Calu3 (cell line): ENCODE measurements at regions not wholly inside any gene's neighbourhood (a gene's known extent, or its start where the extent isn't known, plus 50 kb on each side); places are given as distances from the start of the nearest gene placed in this dataset.

ENCODE experiments used
- BruUV-seq: library from RNA; stranded (reverse); fragments of 400-500 nt; replicated peaks from 2 replicates; lab custom pipeline; 2021; lab: Mats Ljungman, UMichigan
- CTCF ChIA-PET: fragments of 300-600 bp; sonication (Branson Sonifier 250); formaldehyde crosslinking; loops from one replicate; lab custom pipeline; 2022; ENCODE audit warnings: antibody characterized with exemption; lab: Charles Lee
- DNase-seq: peaks from one replicate; pipeline ENCODE4 v3.0.0; 2022
- H3K27ac Mint-ChIP-seq: one replicate; pipeline ENCODE4 v1.8.0; 2022; ENCODE audit warnings: mixed read lengths; ENCODE audit not compliant: unreplicated experiment
- H3K27me3 Mint-ChIP-seq: one replicate; pipeline ENCODE4 v1.8.0; 2022; ENCODE audit warnings: mixed read lengths; ENCODE audit not compliant: unreplicated experiment
- H3K36me3 Mint-ChIP-seq: one replicate; pipeline ENCODE4 v1.8.0; 2022; ENCODE audit warnings: mild to moderate bottlenecking, moderate library complexity, mixed read lengths; ENCODE audit not compliant: insufficient read depth, unreplicated experiment
- H3K4me1 Mint-ChIP-seq: one replicate; pipeline ENCODE4 v1.8.0; 2022; ENCODE audit warnings: mild to moderate bottlenecking, low read depth, mixed read lengths; ENCODE audit not compliant: unreplicated experiment
- H3K4me3 Mint-ChIP-seq: one replicate; pipeline ENCODE4 v1.8.0; 2022; ENCODE audit warnings: mild to moderate bottlenecking, low read depth, moderate library complexity, mixed read lengths; ENCODE audit not compliant: unreplicated experiment
- H3K9me3 Mint-ChIP-seq: one replicate; pipeline ENCODE4 v1.8.0; 2022; ENCODE audit warnings: low read depth, mixed read lengths; ENCODE audit not compliant: unreplicated experiment
- CTCF ChIP-seq: fragments of 200-600 bp; IDR thresholded peaks from one replicate; pipeline ENCODE4 v1.8.0; 2022; ENCODE audit warnings: antibody characterized with exemption; ENCODE audit not compliant: unreplicated experiment
- intact Hi-C: fragments of 100-400 bp; cut with micrococcal nuclease; formaldehyde crosslinking; loops from one replicate; pipeline ENCODE4 v1.10.0; 2022; ENCODE audit not compliant: unreplicated experiment

DNA sequence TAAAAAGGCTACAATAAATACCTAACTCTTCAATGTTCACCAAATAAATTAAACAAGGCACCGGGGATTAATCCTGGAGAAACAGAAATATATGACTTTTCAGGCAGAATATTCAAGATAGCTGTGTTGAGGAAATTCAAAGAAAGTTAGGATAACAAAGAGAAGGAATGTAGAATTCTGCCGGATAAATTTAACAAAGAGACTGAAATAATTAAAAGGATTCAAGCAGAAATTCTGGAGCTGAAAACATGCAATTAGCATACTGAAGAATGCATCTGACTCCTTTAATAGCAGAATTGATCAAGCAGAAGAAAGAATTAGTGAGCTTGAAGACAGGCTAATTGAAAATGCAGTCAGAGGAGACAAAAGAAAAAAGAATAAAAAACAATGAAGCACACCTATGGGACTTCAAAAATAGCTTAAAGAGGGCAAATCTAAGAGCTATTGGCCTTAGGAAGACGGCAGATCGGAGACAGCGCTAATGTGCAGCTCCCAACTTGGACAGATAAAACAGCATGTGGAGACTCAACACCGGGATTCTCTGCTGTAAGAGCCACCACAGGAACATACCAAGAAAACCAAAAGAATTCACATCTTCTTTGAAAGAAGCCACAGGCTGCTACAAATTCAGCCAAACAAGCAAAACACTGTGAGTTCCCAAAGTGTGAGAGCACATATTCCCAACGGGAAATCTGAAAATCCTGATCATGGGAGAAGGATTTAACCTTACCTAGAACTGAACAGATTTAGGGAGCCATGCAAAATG is 1290.9 kb downstream of the PCDH18 start:
- no peaks in the 10 kb centered on the region for H3K36me3 Mint-ChIP-seq
- CTCF ChIA-PET = no interaction called here
- BruUV-seq = no TSS peak
- no peak for DNase-seq
- intact Hi-C loops = no loop called here
- no peak for TF ChIP-seq CTCF
- peaks cover under 1% of the 10 kb centered on the region for H3K9me3 Mint-ChIP-seq
- H3K27me3 Mint-ChIP-seq = no peaks in the 10 kb centered on the region
- no peak overlapping the region for H3K4me3 Mint-ChIP-seq
- H3K27ac Mint-ChIP-seq = no peak overlapping the region
- H3K4me1 Mint-ChIP-seq = no peaks in the 10 kb centered on the region

DNA sequence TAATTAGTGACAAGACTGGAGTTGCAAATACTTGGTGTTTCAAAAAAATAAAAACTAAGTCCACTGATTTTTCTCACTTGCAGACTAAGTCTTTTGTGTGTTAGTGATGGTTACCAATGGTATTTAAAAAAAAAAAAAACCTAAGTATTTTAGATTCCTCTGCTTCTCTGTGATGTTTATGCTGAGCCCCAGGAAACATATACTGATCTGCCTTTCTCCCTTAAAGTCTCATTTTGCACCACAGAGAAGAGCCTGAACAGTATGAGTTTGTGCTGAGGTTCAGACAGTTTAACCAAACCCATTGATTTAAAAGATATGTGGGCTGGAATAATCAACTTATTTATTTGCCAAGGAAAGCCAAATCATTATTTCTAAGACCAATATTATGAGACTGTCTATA is 1305.0 kb downstream of the PCDH18 start:
- H3K4me1 Mint-ChIP-seq = no peaks in the 10 kb centered on the region
- no peaks in the 10 kb centered on the region for H3K9me3 Mint-ChIP-seq
- no peaks in the 10 kb centered on the region for H3K27me3 Mint-ChIP-seq
- CTCF ChIA-PET = no interaction called here
- H3K36me3 Mint-ChIP-seq = no peaks in the 10 kb centered on the region
- BruUV-seq = no TSS peak
- H3K4me3 Mint-ChIP-seq = no peak overlapping the region
- no peak overlapping the region for H3K27ac Mint-ChIP-seq
- DNase-seq = no peak
- intact Hi-C loops = no loop called here
- TF ChIP-seq CTCF = no peak

- CTCF ChIA-PET = no interaction called here
- no peak for TF ChIP-seq CTCF
- H3K4me3 Mint-ChIP-seq = no peak overlapping the region
- no peaks in the 10 kb centered on the region for H3K4me1 Mint-ChIP-seq
- no TSS peak for BruUV-seq
- no peaks in the 10 kb centered on the region for H3K9me3 Mint-ChIP-seq
- no peaks in the 10 kb centered on the region for H3K36me3 Mint-ChIP-seq
- H3K27me3 Mint-ChIP-seq = no peaks in the 10 kb centered on the region
- intact Hi-C loops = no loop called here
- no peak overlapping the region for H3K27ac Mint-ChIP-seq
- DNase-seq = no peak
These were observed 1312.6 kb downstream of the PCDH18 start for GRCh38 chr4:136219592-136220125.

GRCh38 chr4:136203199-136203598 is 1329.1 kb downstream of the PCDH18 start:
- no peak for TF ChIP-seq CTCF
- no TSS peak for BruUV-seq
- Mint-ChIP-seq H3K27ac (no peak overlapping the region), H3K4me3 (no peak overlapping the region), H3K4me1 (peaks cover 12% of the 10 kb centered on the region), H3K27me3 (no peaks in the 10 kb centered on the region), H3K36me3 (no peaks in the 10 kb centered on the region), H3K9me3 (no peaks in the 10 kb centered on the region)
- CTCF ChIA-PET = no interaction called here
- intact Hi-C loops = no loop called here
- DNase-seq = no peak
